ENCODE measurements at regions not wholly inside any gene's neighbourhood (a gene's known extent, or its start where the extent isn't known, plus 50 kb on each side); places are given as distances from the start of the nearest gene placed in this dataset.

DNA sequence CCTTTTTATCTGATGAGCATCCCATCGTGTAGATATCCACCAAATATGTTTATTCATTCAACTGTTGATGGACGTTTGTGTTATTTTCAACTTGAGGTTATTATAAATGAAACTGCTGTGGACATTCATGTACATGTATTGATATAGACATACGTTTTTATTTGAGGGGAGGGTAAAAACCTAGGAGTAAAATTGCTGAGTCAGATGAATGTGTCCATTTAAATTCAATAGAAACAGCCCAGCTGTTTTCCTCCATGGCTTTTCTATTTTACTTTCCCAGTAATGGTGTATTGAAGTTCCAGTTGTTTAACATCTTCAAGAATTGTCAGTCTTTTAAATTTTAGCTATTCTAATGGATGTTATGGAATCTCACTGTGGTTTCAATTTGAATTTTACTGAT lies 348.7 kb upstream of the GALNTL6 start:
- Histone ChIP-seq H3K27ac (no peak overlapping the region), H3K9me3 (no peaks in the 10 kb centered on the region), H3K36me3 (no peaks in the 10 kb centered on the region), H3K4me3 (no peak overlapping the region), H3K27me3 (no peaks in the 10 kb centered on the region), H3K4me1 (no peaks in the 10 kb centered on the region)
- WGBS (ENCODE audit: insufficient coverage, low coverage, low lambda C conversion rate, missing lambda C conversion rate): 26% methylated on average over 3 of the region's 3 CpGs
- TF ChIP-seq, protein P1, sequence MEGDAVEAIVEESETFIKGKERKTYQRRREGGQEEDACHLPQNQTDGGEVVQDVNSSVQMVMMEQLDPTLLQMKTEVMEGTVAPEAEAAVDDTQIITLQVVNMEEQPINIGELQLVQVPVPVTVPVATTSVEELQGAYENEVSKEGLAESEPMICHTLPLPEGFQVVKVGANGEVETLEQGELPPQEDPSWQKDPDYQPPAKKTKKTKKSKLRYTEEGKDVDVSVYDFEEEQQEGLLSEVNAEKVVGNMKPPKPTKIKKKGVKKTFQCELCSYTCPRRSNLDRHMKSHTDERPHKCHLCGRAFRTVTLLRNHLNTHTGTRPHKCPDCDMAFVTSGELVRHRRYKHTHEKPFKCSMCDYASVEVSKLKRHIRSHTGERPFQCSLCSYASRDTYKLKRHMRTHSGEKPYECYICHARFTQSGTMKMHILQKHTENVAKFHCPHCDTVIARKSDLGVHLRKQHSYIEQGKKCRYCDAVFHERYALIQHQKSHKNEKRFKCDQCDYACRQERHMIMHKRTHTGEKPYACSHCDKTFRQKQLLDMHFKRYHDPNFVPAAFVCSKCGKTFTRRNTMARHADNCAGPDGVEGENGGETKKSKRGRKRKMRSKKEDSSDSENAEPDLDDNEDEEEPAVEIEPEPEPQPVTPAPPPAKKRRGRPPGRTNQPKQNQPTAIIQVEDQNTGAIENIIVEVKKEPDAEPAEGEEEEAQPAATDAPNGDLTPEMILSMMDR (IDR thresholded peaks at IDR 0.05): no peak
- TF ChIP-seq POLR2A (IDR thresholded peaks at IDR 0.05): no peak
- DNase-seq (no peak), ATAC-seq (no peak)
- intact Hi-C loops (cut with DNase I): no loop called here

DNA sequence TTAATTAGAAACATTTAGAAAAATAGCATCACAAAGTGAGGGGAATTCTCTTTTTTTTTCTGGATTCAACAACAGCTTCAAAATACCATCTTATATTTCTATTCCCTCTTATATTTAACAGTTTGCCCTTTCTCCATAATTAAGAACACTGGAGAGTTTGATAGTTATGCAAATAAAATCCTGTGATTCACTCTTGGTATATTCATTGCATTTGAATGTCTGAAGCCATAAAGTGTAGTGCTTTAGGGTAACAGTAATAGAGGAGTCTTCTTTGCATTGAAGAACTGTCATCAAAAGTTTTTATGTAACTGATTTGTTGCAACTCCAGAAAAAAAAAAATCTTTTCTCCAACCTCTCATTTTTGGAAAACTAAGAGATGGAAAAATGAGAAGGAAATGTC lies 352.0 kb upstream of the GALNTL6 start:
- ATAC-seq (no peak), DNase-seq (no peak)
- Histone ChIP-seq H3K9me3 (no peaks in the 10 kb centered on the region), H3K4me3 (no peak overlapping the region), H3K27ac (no peak overlapping the region), H3K36me3 (no peaks in the 10 kb centered on the region), H3K4me1 (no peaks in the 10 kb centered on the region), H3K27me3 (no peaks in the 10 kb centered on the region)
- no peak for TF ChIP-seq POLR2A (IDR thresholded peaks at IDR 0.05)
- TF ChIP-seq, protein P1 (IDR thresholded peaks at IDR 0.05): no peak
- intact Hi-C loops (cut with DNase I): no loop called here

DNA sequence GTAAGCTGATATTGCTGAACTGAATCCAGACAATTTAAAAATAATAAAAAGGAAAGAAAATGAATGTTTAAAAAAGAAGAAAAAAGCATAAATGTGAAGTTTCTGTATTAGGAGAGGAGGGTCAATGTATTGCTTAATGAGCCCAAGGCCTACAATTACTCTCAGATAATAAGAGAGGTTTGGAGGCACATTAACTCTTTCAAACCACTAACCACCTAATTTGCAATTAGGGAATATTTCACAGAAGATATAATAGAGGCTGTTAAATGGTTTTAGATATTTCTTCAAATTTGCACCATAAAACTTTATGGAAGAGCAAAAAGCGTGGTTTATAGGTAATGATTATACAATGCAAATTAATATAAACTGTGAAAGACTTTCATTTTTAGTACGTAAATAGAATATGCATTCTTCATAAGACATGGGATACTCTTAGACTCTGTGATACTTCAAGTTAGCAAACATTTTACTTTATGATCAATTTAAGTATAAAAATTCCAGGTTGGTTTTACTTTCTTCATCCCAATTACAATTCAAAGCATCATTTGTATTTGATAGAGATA lies 364.2 kb upstream of the GALNTL6 start:
- Histone ChIP-seq H3K36me3 (no peaks in the 10 kb centered on the region), H3K4me3 (no peak overlapping the region), H3K27ac (no peak overlapping the region), H3K9me3 (no peaks in the 10 kb centered on the region), H3K4me1 (no peaks in the 10 kb centered on the region), H3K27me3 (no peaks in the 10 kb centered on the region)
- no peak for DNase-seq
- ATAC-seq: no peak
- 58% methylated on average over 2 of the region's 2 CpGs for WGBS (ENCODE audit: insufficient coverage, low coverage, low lambda C conversion rate, missing lambda C conversion rate)
- intact Hi-C loops (cut with DNase I): no loop called here
- TF ChIP-seq, protein P1 (IDR thresholded peaks at IDR 0.05): no peak
- no peak for TF ChIP-seq POLR2A (IDR thresholded peaks at IDR 0.05)

DNA sequence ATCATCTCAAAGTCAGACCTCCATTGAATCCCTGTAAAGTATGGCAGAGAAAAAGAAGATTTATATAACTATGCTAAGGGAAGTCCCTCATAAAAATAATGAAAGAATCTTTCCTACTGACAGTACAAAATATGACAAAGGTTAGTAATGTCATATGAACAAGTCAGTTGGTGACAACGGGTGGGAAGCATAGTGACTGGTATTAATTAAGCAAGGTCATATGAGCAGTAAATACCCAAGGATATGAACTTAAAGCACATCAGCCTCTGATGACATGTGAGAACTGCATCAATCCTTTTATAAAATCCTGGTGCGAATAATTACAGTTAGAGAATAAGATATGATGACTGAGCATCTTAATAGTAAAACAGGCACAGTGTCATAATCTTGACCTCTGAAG lies 364.8 kb upstream of the GALNTL6 start:
- H3K4me3 ChIP-seq: no peak overlapping the region
- no peak for ATAC-seq
- H3K36me3 ChIP-seq: no peaks in the 10 kb centered on the region
- no peak overlapping the region for H3K27ac ChIP-seq
- TF ChIP-seq POLR2A (IDR thresholded peaks at IDR 0.05): no peak
- TF ChIP-seq, protein P1 (IDR thresholded peaks at IDR 0.05): no peak
- H3K27me3 ChIP-seq: no peaks in the 10 kb centered on the region
- intact Hi-C loops (cut with DNase I): no loop called here
- H3K9me3 ChIP-seq: no peaks in the 10 kb centered on the region
- DNase-seq: no peak
- H3K4me1 ChIP-seq: no peaks in the 10 kb centered on the region
- 58% methylated on average over 2 of the region's 2 CpGs for WGBS (ENCODE audit: insufficient coverage, low coverage, low lambda C conversion rate, missing lambda C conversion rate)

Measured in right lobe of liver (tissue), 6 donors.